Hindlimb muscle (tissue), 1 donor: ENCODE measurements at regions not wholly inside any gene's neighbourhood (a gene's known extent, or its start where the extent isn't known, plus 50 kb on each side); places are given as distances from the start of the nearest gene placed in this dataset.
"Not testable (repeated sequence)": the region's sequence is repeated elsewhere in the genome, so short reads cannot be mapped to it uniquely, and the experiment has no call there.

Experiments used
- DNase-seq: peaks from one replicate; pipeline ENCODE4 v3.0.0-alpha.2; 2013

DNA sequence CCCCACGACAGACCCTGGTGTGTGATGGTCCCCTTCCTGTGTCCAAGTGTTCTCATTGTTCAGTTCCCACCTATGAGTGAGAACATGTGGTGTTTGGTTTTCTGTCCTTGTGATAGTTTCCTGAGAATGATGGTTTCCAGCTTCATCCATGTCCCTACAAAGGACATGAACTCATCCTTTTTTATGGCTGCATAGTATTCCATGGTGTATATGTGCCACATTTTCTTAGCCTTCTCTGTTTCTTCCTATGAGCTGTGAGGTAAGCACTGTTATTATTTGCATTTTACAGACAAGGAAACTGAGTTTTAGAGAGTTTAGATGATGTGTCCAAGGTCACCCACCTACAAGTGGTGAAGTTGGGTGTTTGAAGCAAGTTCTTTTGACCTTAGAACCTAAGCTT lies 51.1 kb upstream of the BNC1 start:
- not testable (repeated sequence) for DNase-seq

DNA sequence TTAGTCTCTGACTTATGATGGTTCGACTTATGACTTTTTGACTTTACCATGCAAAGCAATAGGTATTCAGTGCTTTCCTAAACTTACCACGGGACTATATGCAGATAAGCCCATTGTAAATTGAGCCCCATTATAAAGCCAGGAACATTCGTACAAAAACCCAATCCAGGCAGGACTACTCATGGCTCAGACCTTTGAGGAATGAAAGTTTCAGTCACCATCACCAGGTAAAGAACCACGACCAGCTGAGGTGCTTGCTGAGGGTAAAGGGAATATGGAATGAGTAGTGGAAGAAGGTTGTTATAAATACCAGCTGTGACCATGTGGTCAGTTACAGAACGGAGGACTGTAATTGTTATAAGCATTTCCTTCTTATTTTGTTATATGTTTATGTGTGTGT lies 54.9 kb upstream of the BNC1 start:
- no peak for DNase-seq

DNA sequence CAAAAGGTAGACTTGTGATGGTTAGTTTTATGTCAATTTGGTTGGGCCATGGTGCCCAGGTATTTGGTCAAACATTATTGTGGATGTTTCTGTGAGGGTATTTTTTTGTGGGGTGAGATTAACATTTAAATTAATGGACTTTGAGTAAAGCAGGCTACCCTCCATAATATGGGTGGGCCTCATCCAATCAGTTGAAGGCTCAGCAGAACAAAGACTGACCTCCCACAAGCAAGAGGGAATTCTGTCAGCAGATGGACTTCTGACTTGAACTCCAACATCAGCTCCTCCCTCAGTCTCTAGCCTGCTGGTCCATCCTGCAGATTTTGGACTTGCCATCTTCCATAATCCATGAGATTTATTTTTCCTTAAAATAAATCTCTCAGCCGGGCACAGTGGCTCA lies 55.6 kb upstream of the BNC1 start:
- no peak for DNase-seq

DNA sequence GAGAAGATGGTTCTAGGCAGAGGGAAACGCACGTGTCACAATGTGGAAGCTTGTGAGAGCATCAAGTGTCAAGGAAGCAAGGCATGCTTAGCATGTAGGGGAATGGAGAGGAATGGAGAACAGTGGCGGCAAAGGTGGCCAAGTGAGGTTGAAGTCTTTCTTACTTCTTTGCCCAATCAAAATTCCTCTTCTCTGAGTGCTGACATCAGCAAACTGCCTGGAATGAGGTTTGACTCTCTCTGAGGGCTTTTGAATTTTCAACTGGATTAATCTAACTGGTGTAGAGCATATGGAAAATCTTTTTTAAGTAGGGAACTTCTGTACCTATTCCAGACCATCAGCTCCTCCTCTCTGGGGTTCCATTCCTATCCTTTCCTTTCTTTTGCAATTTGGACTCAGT lies 61.9 kb upstream of the BNC1 start:
- DNase-seq, result no peak

DNA sequence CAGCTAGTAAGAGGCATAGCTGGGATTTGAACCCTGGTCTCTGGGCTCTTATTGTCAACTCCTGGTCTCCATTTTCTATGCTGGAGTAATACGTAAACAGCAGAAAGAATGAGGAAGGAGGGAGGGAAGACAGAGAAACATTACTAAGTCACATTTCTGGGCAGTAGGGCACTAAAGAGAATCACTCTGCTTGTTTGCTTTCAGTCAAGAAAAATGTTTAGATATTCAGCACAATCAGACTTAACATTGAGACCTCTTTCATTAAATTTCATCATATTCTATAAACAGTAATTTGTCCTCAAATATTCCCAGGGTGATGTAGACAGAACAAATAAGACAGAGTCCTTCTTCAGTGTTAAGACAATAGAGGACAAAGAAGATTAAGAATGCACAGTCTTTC lies 67.7 kb upstream of the BNC1 start:
- no peak for DNase-seq

DNA sequence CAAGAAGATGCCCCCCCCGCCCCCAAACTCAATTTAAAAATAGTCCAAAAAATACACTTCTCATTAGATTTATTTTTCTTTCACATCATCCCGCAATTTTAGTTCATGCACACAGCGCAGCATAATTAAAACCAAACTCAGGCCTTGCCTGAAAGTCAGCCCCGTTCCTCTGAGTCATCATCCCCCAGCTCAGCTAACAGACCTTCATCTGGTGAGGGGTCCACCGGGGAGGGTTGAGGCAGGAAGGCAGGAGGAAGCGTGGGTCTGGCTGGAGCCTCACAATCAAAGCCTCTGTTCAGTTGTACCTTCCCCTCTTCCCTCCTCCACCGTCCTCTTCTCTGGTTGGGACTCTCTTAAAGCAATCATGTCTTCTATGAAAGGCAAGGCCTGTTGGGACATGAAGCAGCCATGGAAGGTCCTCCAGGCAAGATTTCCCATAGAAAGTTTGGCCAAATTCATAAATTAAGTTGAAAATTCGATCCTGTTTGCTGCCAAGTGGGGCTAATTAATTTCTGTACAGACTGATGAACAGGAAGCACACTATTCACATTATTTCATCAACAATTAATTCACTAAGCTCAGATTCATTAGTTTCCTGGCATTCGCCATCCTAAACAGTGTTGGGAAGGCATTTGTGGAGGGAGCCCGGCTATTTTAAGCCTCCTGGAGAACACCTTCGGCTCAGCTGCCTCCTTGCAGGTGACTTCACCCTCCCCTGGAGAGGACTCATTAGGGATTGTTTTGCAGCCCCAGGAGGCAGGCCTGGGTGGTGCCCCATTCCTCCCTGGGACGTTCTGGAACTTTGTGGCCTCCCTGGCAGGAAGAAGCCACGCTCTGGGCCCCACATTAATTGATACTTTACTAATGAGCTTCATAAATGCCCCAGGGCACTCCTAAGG lies 72.3 kb upstream of the BNC1 start:
- no peak for DNase-seq

DNA sequence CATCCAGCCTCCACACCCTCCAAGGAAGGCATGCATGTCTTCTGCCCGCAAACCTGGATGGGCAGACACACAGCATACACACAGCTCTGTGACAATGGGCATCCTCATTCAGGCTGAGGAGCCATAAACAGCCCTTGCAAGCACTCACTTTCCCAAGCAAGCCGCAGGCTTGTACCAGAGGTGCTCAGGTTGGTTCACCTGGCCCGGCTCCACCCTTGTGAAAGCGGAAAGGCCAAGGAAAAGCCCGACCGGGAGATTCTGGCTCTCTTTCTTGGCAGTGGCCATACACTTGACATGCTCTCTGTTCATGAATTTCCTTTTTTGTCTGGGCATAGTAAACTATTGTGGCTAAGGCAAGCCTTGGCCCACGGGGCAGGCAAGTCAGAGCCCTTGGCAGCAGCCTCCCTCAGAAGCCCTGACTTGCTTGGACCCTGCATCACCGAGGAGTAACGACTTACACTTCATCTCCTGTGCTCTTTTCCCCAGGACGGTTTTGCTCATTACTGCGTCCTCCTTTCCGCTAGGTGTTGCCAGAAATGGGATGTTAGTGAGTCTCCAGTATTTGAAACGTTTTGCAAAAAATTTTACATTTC lies 74.6 kb upstream of the BNC1 start:
- peak; percentile 17 for DNase-seq

DNA sequence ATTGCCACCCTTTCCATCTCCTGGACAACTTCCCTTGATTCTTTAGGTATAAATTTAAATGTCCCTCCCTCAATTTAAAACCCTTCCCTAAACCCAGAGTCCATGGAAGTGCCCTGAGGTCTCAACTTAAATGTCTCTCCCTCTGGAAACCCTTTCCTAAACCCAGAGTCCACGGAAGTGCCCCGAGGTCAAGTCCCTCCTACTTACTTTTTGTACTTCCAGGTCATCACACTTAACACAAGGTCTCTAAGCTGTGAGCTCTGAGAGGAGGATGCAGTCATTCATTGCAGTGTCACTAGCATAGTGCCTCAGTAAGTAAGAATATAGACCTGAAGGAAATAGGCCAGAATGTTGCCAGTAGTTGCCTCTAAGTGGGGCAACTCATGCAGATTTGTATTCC lies 78.2 kb upstream of the BNC1 start:
- DNase-seq, result no peak

DNA sequence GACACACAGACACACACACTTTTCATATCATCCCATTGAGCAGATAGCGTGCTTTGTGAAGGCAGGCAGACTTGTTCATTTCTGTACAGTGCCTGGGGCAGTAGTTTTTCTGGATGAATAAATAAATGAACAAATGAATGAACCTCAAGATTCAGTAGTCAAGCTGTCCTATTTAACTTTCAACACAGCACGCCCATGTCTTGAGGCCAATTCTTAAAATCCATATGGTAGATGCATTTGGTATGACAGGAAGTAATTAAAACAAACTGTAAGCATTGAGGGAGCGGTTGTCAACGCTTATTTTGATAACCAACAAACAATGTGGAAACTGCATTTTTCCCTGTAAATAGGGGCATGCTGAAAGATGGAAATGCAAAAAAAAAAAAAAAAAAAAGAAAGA lies 80.0 kb upstream of the BNC1 start:
- DNase-seq, result no peak

DNA sequence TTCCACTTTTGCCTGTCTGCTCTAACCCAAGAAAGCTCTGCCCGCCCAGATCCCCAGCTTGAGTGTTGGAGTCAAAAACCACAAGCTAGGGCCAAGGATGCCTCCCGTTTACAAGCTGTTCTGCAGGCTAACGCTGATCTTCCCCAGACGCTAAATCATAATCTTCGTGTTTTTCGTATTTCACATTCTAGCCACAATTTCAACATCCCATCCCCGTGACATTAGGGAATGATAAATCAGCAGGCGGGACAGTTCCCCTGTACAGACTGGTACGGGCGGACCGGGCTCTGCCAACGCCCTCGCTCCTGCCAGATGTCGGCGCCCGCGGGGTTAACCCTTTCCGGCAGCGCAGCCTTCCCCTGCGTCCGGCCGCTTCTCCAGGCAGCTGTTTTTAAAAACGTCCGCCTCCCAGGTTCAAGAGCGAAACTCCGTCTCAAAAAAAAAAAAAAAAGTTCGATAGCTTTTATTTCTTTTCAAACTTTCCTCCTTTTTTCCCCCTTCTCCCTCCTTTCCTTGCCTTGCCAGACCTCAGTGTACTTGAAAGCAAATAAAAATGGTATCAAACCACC lies 81.0 kb upstream of the BNC1 start:
- peak; percentile 18 for DNase-seq

DNA sequence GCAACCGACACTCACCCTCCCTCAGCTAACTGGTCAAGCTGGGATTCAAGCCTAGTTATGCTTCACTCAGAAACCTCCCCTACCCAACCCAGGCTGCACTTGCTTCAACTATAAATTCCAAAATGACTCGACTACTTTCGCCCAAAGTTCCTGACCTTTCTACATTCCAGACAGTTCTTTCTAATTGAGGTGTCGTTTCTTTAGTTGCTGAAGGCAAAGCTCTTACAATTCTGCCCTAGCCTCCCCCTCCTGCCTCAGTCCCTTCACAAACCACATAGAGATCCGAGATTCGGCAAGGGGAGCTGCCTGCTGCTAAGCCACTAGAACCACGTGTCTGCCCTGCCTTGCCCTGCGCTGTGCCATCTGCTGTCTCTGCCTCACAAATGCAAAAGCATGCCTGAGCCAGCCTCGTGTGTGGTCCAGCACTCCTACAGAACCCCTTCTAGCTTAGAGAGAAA lies 74.7 kb upstream of the SH3GL3 start:
- no peak for DNase-seq

DNA sequence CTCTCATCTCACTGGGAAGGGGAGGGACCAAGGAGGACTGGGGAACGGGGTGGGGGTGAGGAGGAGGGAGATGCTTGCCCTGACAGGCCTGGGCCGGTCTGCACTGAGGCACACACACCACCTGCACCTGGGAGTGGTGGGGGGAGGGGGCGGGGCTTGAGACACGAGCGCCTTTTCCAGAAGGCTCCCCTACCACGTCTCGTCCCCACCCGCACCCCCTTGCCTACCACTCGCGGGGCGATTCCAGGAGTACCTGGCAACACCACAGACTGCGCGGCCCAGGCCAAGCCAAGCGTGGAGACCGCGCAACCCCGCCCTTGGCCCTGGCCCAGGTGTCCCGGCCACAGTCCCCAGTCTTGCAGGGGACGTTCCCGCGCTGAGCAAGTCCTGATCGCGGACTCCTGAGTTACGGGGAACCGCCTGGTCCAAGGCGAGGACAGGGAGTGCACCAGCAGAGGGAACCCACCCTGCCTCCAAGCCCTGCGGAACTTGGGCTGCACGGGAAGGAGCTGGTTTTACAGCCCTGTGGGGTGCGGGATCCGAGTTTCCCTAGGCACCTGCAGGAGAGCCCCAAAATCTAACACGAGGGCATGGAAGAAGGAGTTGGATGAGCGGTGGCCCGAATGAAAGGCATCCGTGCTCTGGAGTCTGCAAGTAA lies 68.1 kb upstream of the SH3GL3 start:
- no peak for DNase-seq

DNA sequence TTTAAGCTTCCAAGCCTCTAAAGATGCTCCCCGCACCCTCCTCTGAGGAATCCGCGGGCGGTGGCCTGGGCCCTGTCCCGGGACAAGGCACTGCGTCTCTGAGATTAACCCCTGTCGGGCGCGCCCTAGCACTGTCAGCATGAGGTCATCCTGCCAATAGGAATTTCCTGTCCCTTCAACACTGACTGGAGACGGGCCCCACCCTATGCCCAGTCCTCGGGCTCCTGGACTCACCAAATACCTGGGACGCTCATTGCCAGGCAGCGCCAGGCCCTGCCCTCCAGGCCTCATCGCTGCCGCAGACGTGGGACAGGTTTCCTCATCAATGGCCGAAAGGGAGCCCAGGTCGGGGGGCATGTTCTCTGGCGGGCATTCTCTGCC lies 67.6 kb upstream of the SH3GL3 start:
- DNase-seq, result no peak

DNA sequence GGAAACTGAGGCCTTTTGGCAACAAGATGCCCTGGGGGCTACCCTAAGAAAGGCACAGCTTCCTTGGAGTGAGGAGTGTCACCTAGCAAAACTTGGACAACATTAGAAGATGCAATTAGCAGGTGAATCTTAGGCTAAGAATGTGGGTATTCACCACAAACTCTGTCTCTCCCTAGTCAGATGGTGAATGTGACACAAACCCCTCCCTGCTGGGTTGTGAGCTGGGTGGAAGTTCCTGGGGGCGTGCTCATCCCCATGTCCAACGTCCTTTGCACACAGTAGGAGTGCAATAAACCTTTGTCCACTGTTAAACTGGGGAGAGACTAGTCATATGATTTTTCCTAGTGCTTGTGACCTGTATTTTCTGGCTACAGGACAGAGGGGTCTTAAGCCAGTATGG lies 67.1 kb upstream of the SH3GL3 start:
- no peak for DNase-seq

DNA sequence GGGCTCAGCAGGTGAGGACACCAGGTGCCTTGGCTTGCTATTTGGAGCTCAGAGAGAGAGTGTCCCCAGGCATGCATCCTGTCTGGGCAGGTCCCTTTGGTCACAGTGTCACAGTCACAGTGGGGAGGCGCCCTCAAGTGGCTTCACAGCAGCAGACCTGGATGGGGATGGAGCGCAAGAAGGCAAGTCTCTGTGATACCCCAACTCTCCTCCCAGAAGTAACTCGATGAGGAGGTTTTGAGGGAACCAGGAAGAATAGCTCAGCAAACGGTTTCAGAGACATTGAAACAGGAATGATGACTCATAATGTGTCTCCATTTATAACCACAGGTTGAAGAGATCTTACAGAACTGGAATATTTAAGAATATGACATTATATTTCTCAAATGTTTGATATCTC lies 66.5 kb upstream of the SH3GL3 start:
- peak; percentile 24 for DNase-seq

DNA sequence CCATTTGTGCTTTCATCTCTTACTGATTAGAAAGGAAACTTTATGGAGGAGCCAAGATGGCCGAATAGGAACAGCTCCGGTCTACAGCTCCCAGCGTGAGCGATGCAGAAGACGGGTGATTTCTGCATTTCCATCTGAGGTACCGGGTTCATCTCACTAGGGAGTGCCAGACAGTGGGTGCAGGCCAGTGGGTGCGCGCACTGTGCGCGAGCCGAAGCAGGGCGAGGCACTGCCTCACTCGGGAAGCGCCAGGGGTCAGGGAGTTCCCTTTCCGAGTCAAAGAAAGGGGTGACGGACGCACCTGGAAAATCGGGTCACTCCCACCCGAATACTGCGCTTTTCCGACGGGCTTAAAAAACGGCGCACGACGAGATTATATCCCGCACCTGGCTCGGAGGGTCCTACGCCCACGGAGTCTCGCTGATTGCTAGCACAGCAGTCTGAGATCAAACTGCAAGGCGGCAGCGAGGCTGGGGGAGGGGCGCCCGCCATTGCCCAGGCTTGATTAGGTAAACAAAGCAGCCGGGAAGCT lies 63.5 kb upstream of the SH3GL3 start:
- DNase-seq, result not testable (repeated sequence)

DNA sequence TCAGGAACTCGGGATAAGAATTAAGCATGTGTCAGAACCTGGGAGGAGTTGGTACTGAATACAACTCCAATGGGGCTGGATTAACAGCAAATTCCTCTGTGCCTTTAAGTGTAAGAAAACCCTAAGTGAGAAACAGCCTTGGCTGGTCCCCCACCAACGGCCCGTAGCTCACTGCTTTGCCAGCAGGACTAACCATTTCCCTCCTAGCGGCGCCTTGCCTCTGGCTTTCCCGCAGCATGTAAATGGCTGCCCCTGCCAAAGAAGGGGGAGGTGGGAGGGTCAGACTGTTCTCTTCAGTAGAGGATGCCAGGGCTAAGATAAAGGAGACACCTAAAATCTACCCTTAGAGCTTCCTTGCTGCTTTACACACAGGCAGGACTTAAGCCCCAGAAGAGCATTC lies 51.0 kb upstream of the SH3GL3 start:
- DNase-seq, result peak; percentile 42
